Stromal cell of bone marrow (primary cell): ENCODE measurements at regions not wholly inside any gene's neighbourhood (a gene's known extent, or its start where the extent isn't known, plus 50 kb on each side); places are given as distances from the start of the nearest gene placed in this dataset.
"Not testable (repeated sequence)": the region's sequence is repeated elsewhere in the genome, so short reads cannot be mapped to it uniquely, and the experiment has no call there.

Source experiments
- DNase-seq: peaks from one replicate; pipeline ENCODE4 v3.0.0-alpha.2; 2012; ENCODE audit warnings: low read depth

- not testable (repeated sequence) for DNase-seq
Measured at GRCh38 chr5:50590444-50591189, 75.8 kb upstream of the PARP8 start.

GRCh38 chr5:50591338-50591737, 75.1 kb upstream of the PARP8 start:
- DNase-seq: not testable (repeated sequence)

- no peak for DNase-seq
Measured at GRCh38 chr5:50593681-50594080, 72.8 kb upstream of the PARP8 start.

- DNase-seq: peak; percentile 86
Measured at GRCh38 chr5:50595199-50595598, 71.2 kb upstream of the PARP8 start.

DNA sequence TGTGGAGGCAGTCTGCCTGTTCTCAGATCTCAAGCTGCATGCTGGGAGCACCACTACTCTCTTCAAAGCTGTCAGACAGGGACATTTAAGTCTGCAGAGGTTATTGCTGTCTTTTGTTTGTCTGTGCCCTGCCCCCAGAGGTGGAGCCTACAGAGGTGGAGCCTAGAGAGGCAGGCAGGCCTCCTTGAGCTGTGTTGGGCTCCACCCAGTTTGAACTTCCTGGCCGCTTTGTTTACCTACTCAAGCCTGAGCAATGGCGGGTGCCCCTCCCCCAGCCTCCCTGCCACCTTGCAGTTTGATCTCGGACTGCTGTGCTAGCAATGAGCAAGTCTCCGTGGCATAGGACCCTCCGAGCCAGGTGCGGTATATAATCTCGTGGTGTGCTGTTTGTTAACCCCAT, 64.9 kb upstream of the PARP8 start:
- DNase-seq: not testable (repeated sequence)

GRCh38 chr5:50606179-50606578, 60.3 kb upstream of the PARP8 start:
- DNase-seq: no peak

DNA sequence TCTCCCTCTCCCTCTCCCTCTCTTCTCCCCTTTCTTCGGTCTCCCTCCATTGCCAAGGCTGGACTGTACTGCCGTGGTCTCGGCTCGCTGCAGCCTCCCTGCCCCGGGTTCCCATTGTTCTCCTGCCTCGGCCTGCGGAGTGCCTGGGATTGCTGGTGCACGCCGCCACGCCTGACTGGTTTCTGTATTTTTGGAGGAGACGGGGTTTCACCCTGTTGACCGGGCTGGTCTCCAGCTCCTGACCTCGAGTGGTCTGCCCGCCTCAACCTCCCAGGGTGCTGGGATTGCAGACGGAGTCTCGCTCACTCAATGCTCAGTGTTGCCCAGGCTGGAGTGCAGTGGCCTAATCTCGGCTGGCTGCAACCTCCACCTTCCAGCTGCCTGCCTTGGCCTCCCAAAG, 59.0 kb upstream of the PARP8 start:
- not testable (repeated sequence) for DNase-seq

- not testable (repeated sequence) for DNase-seq
Measured at GRCh38 chr5:50607953-50608705, 58.3 kb upstream of the PARP8 start.

- DNase-seq: not testable (repeated sequence)
Measured at GRCh38 chr5:50613057-50613456, 53.4 kb upstream of the PARP8 start.
